ENCODE measurements at regions not wholly inside any gene's neighbourhood (a gene's known extent, or its start where the extent isn't known, plus 50 kb on each side); places are given as distances from the start of the nearest gene placed in this dataset.
A peak's percentile ranks its signal among the peaks of the same experiment; 100 is the strongest.

DNA sequence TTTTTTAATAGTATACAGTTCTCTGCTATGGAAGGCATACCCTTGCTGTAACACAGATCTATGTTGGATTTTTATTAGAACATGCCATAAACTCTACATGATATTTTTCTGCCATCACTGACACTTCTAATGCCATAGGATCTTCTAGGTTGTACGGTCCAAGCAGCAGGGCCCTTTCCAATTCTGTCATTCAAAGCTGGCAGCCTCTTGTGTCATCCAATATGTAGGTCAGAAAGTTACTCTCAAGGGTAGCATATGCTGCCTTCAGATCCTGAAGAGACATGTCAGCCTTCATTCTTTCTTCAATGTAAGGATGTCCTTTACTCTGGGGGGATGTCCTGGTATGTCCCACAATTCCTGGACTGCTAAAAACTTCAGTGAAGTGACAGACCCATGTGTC, 629.2 kb upstream of the USP24 start:
- DNase-seq = no peak

DNA sequence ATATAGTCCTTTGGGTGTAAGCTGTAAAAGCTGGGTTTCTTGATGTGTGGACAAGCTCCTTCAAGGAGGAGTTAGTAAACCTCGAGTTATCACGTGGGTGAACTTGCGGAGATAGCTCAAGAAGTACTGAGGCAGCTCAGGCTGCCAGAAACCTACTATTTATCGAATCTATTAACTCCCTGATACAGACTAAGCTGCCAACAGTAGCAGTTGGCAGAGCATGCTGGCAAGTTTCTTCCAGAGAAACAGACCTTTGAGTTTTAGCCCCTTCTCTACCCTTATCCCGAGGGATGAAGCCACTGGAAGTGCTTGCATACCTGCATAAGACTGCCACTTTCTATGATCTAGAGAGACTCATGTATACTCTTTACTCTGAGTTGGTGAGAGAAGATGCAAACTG, 624.5 kb upstream of the USP24 start:
- no peak for DNase-seq

DNA sequence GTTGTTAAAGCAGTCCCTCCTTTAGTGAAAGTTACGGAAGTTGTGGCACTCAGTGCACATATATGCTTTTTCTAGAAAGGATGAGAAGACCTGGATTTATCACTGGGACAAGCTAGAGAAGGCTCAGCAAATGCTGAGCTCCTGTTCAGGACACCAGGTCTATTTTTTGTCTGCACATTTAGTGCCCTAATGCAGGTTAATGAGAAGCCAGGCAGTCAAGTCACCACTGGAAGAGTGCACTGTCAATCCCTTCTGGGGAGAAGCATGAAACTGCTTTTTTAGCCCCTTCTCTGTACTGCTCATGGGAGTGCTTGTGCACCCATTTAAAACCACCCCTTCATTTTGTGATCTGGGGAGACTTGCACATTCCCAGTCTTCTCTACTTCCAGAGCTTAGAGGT, 624.1 kb upstream of the USP24 start:
- DNase-seq = no peak

DNA sequence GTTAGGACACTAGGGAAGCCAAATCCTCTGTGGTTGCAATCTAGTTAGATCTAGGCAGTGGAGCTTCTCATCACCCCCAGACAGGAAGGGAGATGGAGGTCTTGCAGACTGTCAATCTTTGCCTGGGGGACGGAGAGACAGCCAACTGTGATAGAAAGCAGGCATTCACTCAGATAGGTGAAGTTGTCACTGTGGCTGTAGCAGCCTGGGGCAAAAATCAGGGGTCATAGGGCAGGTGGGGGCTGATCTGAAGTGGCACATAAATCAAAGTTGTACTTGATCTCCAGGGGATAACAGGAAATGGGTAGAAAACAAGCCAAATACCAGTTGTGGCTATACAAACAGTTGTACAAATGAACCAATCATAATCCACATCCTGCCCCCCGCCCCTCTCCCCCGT, 620.9 kb upstream of the USP24 start:
- DNase-seq = no peak

DNA sequence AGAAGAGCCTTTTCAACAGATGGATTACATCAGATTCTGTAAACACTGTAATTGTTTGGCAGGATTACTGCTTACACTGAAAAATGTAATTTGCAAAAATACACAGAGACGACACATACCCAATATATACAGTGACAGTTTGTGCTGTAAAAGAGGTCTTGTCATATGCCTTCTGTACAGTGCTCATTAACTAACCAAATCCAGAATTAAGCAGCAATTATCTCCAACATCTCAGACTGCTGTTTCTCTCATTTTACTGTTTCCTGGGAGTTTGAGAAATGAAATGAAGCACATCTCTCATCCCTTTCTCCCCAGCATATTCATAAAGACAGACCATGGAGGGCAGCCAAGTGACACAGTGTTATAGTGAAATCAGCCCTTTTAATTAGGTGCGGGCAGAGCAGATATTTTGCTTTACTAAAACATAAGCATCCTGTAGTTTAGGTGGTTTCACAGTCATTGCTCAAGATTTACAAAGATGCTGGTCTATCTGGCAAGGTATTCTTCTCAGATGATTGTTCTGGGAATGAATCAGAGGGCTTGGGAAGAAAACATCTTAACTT, 618.4 kb upstream of the USP24 start:
- DNase-seq = no peak

DNA sequence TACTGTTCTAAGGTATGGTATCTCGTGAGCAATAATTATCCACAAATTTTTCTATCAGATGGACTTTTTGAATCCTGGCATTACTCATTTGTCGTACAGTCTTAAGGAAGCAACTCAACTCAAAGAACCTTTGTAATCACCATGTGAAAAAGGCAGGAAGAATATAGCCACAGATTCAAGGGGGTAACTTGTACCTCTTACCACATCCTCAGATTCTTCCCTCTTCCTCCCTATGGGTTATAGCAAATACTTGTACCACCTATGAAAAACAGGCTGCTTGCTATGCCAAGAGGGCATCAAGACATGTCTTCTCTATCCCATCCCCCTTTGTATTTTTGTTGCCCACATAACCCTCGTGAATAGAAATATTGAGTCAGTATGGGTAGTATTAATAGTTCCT, 616.6 kb upstream of the USP24 start:
- DNase-seq = no peak

DNA sequence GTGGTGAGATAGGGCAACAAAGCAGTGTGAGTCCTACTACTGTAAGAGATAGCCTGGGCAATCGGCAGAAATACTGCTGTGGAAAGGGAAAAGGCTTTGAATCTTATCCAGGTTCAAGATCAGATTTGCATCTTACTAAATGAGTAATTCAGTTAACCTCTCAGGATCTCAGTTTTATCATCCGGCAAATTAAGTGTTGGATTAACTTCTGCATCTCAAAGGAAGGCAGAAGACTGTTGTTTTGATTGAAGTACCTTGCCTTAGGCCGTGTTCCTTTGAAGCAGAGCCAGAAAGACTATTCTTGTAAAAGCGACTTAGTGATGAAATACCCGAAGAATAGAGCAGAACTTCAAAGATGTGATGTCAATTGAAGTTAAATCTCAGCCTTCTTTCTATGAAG, 612.9 kb upstream of the USP24 start:
- DNase-seq = no peak

DNA sequence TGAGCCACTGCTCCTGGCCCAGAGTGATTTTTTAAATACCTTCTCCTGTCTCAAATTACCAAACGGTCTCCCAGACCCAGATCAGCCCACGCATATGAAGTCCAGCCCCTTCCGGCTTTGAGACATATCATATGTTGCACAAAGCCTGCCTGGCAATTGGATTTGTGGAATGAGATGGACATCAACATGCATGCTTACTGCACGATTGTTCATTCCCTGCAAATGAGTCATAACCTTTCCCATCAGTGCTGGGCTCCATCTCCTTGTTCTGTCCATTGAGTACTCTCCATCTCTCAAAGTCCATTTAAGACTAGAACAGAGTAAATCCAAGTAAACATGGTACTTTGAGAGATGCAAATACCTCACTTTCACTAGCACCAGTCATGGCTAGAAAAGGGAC, 612.2 kb upstream of the USP24 start:
- no peak for DNase-seq

DNA sequence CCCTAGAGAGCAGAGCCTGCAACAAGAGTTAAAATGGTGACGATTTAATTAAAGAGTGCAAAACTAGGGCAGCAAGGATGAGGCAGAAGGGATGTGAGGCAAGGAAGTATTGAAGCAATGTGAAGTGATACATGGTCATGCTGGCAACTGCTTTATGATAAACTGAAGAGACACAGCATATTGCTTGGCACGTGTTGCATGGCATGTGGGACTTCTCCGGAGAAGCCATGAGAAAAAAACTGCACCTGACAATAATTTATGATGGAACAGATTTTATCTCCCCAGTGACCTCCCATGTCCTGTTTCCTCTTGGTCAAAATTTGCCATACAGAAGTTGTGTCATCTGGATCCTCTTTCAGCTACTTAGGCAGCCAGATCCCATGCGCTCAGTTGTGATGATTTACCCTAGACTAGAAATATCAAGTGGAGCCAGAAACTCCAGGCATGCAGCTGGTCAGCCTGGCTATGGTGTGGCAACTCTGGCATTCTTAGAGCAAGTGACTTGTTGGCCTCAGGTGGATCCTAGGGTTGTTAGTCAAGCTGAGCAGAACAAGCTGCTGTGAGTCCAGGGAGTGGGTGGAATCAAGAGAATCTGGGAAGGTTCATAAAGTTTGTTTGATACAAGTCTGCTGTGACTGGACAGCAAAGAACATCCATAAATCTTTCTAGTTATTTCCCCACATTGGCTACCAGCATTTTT, 611.4 kb upstream of the USP24 start:
- no peak for DNase-seq

DNA sequence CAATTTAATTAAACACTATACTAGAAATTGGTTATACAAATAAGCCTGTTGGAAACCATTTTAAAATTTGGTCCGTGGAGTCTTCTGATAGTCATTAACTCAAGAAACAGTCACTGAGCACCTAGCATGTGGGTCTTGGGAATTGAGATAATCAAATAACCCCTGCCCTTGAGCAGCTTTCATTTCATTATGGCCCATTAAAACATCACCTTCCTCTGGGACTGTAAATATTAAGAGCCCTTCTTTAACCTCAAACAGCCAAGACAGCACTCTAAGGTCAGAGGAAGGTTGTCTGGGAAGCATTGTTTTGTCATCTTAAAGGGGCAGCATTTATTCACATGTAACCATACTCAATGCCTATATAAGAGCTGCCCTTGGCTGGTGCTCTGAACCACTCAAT, 610.3 kb upstream of the USP24 start:
- no peak for DNase-seq

DNA sequence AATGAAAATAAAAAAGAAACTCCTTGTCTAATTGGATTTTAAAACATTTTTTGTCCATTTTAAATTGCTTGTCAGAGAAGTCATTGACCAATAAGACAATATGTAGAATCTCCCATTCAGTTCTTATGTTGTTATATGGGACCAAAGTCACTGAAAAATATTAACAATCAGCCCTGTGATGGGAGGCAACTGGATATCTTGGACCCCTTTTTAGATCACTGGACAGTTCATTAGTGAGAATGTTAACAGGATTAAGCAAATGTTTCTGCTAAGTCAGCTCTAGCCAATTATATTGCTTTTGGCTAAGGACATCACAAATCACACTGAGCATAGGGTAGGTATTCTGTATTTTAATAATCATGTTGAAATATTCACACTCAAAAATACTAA, 609.1 kb upstream of the USP24 start:
- no peak for DNase-seq

DNA sequence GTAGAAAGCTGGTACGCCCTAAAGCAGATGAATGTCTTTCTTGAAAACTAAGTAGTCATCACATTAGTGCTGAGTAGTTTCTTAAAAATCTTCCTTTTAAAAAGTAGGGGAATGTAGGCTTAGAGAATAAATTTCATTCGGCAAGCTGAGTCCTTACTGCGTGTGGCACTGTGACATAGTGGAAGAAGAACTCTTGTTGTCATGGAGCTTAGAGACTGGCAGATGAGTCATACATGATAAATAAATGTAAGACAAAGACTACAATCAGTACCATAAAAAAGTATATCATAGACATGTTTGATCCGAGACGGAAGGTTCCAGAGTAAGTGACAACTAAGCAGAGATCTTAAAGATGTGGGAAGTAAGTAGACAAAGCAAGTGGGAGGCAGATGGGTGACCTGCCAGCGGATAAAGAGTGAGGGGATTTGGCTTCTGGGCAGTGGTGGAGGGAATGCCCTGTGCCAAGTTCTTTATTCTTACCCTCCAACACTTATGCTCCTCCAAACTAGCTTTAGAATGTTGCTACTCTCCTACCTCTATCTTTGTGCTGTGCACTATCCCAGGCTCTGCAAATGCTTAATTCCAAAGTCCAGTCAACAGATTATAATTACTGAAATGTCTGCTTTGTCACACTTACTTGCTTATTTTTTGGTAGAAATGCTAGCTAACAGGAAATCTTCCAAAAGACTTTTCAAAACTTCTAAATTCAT, 608.5 kb upstream of the USP24 start:
- no peak for DNase-seq

DNA sequence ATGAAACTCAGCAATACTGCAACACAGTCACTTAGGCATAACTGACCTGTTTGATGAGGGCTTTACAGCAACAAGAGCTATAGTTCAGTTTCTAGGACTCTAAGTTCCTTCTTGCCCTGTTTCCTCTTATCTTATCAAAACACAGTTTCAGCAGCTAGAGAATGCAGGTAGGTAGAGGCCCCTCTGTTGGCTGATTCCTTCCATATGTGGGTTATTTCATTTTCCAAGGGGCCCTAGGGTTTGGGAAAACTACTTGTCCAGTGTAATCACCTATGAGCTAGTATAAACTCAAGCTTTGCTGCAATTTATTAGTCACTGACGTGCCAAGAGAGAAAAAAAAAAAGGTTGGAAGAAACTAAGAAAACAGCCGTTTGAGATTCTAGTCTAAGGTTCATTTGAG, 607.7 kb upstream of the USP24 start:
- DNase-seq = no peak

DNA sequence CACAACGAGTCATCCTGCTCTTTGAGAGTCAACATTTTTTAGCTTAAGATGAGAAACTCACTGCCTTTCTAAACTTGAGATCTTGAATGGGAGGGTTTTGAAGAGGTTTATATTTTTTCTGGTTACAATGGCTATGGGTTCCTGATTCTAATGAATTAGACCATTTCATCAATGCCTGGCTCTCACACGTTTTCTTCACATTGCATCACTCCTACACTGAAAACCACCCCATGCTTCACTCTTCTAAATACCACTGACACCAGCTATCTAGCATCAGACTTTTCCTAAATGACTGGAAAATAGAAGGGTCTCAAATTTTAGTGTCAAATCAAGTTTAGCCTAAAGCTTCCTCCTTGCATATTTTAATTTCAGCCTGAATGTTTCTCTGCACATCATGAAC, 606.1 kb upstream of the USP24 start:
- no peak for DNase-seq

DNA sequence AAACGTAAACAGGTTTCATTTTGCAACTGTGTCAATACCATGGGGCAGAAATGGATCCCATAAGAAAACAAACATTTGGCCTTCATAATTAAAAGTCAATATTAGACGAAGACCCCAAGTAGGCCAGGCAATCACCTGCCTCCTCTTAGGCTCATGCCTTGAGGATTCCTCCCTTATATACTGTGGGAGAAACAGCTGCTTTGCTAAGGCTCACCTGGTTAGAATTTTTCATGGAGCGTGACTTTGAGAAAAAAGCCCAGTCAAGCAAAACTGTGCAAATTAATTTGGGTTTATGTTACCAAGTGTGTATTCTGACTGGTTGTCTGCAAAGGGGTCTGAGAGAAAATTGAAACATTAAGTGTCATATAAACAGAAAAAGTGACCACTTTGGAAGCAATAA, 605.3 kb upstream of the USP24 start:
- no peak for DNase-seq

DNA sequence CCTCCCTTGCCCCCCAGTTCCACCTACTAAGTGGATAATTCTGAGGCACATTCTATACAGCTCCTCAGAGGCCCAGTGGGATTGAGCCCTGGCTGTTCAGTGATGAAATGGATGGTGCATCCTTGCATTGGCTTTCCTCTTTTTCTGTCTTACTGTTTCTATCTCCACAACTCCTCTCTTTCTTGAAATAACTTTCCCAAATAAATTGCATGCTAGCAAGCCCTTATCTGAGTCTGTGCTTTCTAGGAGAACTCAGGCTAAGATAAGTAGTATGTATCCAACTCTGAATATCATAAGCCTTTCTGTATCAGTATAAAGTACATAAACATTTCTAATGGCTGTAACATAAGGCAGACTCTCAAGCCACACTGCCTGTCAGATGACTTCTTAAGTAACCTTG, 603.8 kb upstream of the USP24 start:
- DNase-seq = no peak

DNA sequence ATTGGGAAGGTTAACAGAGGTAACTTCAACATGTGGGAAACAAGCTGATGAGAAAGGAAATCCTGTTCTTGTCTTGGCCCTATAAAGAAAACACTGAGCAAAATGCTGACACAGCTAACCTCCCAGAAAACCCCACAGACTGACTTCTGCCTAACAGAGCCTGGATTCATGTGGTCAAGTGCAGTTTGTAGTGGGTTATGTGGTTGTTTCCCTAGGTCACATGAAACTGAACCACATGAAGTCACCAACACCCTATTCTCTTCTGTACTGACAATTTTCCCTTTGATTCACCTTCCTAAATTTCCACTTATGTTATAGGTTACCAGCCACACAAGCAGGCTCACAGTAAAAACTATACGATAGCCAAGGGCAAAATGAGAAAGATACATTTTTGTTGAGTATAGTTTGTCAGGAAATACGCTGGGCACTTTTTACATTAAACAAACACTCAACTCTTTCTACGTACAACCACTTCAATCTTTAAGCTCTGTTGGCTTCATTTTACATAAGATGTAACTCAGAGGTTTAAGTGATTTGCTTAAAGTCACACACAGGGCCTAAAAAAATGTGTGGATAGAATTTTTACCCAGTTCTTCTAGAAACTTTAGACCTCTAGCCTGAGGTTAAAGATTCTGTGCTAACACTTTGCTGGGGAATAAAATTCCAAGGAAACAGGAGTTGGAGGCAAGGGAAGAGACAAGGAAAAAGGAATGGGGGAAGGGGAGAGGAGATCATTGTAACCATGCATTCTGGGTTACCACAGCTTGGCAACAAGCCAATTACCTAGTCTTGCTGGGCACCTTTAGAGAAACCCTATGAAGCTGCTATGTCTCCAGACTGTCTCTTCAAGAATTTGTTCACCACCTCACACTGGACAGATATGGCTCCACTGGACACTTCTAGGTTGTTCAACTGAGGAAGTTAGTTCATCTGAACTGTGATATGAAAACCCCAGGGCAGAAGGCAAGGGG, 601.6 kb upstream of the USP24 start:
- DNase-seq = peak; percentile 3

DNA sequence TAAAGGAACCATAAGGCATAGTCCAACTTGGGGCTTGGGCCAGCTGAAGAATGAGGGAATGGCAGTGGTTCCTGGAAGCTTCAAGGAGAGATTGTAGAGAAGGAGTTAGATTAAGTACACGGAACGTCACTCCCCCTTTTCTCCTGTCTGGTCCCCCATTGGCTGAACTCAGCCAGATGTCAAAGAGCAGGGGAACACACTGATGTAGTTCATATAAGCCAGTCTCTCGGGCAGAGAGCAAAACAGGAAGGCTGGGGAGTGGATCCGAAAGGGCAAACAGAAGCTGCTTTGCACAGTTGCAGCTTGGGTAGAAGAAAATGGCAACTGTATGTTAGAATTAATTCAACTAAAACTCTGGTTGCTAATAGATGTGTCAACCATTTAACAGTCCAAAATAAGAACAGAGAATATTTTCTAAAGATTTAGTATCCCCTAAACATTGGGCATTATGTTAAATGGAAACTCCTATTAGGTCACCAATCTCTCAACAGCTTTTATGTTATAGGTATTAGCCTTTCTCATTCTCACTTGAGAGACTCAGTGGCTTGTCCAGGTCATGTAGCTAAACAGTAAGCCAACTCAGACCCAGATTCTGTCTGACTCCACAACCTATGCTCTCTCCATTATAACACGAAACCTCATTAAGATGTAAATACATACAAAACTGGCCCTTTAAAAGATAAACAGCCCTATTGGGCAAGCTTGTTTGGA, 600.7 kb upstream of the USP24 start:
- DNase-seq = no peak

DNA sequence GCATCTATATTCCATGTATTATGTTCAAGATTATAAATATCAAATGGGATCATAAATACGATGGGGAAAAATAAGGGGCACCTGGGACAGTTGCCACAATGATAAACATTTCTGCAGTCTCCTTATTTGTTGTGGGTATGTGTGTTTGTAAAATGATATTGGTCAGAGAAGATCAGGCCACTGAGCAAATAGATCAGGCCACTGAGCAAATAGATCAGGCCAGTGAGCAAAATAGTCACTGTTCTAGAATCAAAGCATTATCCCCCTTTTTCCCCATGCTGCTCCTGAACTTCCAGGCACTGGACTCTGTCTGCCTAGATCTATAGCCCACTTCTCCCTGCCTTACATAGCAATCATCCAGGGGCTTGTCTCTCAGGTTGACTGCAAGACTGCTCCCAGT, 599.8 kb upstream of the USP24 start:
- DNase-seq = no peak

DNA sequence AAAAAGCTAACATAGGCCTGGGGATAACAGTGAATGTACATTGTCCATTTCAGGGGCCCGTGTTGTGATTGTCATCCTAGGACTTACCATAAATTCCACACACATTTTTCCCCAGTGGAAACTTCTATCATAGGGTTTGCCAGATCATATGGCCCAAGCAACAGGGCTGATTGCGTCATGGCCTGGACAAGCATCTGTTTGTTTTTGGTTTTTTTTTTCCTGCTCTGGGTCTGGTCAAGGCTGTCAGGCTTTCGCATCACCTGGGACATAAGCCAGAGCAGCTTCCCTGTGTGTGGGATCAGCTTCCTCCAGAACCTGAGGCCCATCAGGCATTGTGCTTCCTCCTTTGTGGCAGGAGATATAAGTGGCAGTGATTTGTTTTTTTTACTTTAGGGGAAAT, 598.5 kb upstream of the USP24 start:
- no peak for DNase-seq

DNA sequence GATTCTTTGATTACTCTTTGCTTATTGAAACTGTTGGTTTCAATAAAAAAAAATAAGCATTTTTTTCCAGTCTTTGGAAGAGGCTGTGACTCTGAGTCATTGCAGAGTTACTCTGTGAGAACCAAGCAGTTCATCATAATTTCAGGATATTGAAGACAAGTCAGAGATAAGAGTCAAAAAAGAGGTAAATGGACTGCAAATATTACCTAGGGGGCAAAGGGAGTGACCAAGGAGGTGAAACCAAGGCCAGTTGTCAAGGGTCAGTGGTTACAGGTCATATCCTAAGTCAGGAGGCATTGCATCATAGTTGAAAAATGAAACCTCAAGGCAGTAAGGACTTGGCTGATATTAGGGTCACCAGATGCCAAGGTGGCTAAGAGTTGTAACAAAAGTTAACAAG, 597.1 kb upstream of the USP24 start:
- DNase-seq = no peak

DNA sequence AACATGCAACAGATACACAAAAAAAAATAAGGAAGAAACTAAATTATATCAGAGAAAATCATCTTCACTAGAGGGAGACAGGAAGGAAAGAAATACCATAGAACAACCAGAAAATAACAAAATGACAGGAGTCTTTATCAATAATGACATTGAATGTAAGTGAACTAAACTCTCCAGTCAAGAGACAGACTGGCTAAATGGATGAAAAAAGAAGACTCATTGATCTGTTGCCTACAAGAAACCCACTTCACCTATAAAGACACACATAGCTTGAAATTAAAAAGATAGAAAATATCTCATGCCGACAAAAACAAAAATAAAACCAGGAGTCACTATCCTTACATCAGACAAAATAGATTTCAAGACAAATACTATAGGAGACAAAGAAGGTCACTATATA, 593.1 kb upstream of the USP24 start:
- DNase-seq = no peak

DNA sequence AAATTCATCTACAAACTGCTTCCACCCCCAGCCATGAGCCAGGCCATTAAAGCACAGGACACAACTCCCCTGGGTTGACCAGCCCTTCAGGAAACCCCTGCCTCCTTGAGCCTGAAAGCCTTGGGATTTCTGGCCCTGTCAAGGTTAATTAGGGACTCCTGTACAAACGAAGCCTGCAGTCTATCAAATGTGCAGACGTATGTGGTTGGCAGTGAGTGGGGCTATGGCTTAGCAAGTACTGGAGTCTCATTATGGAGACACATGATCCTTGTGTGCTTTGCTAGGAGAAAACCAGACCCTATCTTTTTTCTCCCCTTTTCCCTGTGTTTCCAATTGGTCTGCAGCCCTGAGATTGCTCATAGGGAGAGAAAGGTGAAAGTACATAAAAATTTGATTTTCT, 588.3 kb upstream of the USP24 start:
- no peak for DNase-seq
